ENCODE measurements at regions not wholly inside any gene's neighbourhood (a gene's known extent, or its start where the extent isn't known, plus 50 kb on each side); places are given as distances from the start of the nearest gene placed in this dataset.

- DNase-seq, result no peak
- no peak for ATAC-seq
These were observed 102.7 kb upstream of the MTNR1B start for GRCh38 chr11:92866679-92867282.

GRCh38 chr11:92867913-92868619 lies 101.4 kb upstream of the MTNR1B start:
- ATAC-seq (no peak), DNase-seq (no peak)
- Mint-ChIP-seq H3K4me3 (no peak overlapping the region), H3K4me1 (ENCODE audit: low read depth) (no peaks in the 10 kb centered on the region), H3K36me3 (ENCODE audit: insufficient read depth) (no peaks in the 10 kb centered on the region), H3K9me3 (no peaks in the 10 kb centered on the region), H3K27me3 (ENCODE audit: low read depth) (no peaks in the 10 kb centered on the region)

More at GRCh38 chr11:92866679-92867282, 102.7 kb upstream of the MTNR1B start:
- Mint-ChIP-seq H3K27me3 (ENCODE audit: low read depth) (peaks cover 2% of the 10 kb centered on the region), H3K4me1 (ENCODE audit: low read depth) (no peaks in the 10 kb centered on the region), H3K9me3 (no peaks in the 10 kb centered on the region), H3K36me3 (ENCODE audit: insufficient read depth) (no peaks in the 10 kb centered on the region), H3K4me3 (no peak overlapping the region)

GRCh38 chr11:92869716-92870115 lies 99.7 kb upstream of the MTNR1B start:
- DNase-seq, result no peak
- no peak for ATAC-seq
- Mint-ChIP-seq H3K36me3 (ENCODE audit: insufficient read depth) (no peaks in the 10 kb centered on the region), H3K4me3 (no peak overlapping the region), H3K9me3 (no peaks in the 10 kb centered on the region), H3K27me3 (ENCODE audit: low read depth) (no peaks in the 10 kb centered on the region), H3K4me1 (ENCODE audit: low read depth) (no peaks in the 10 kb centered on the region)

- Mint-ChIP-seq H3K4me3 (no peak overlapping the region), H3K36me3 (ENCODE audit: insufficient read depth) (no peaks in the 10 kb centered on the region), H3K27me3 (ENCODE audit: low read depth) (no peaks in the 10 kb centered on the region), H3K4me1 (ENCODE audit: low read depth) (no peaks in the 10 kb centered on the region), H3K9me3 (no peaks in the 10 kb centered on the region)
- ATAC-seq (no peak), DNase-seq (no peak)
These were observed 99.1 kb upstream of the MTNR1B start for GRCh38 chr11:92870196-92870832.

- Mint-ChIP-seq H3K36me3 (ENCODE audit: insufficient read depth) (no peaks in the 10 kb centered on the region), H3K27me3 (ENCODE audit: low read depth) (peaks cover under 1% of the 10 kb centered on the region), H3K4me1 (ENCODE audit: low read depth) (no peaks in the 10 kb centered on the region), H3K4me3 (no peak overlapping the region), H3K9me3 (no peaks in the 10 kb centered on the region)
- no peak for ATAC-seq
- no peak for DNase-seq
These were observed 95.9 kb upstream of the MTNR1B start for GRCh38 chr11:92873551-92873950.

GRCh38 chr11:92875473-92875872 lies 94.0 kb upstream of the MTNR1B start:
- Mint-ChIP-seq H3K4me3 (no peak overlapping the region), H3K27me3 (ENCODE audit: low read depth) (peaks cover 2% of the 10 kb centered on the region), H3K4me1 (ENCODE audit: low read depth) (no peaks in the 10 kb centered on the region), H3K9me3 (no peaks in the 10 kb centered on the region), H3K36me3 (ENCODE audit: insufficient read depth) (no peaks in the 10 kb centered on the region)
- DNase-seq, result no peak
- ATAC-seq, result no peak

GRCh38 chr11:92879086-92879485 lies 90.4 kb upstream of the MTNR1B start:
- no peak for ATAC-seq
- H3K36me3 Mint-ChIP-seq (ENCODE audit: insufficient read depth), result no peaks in the 10 kb centered on the region
- H3K4me3 Mint-ChIP-seq, result no peak overlapping the region
- no peaks in the 10 kb centered on the region for H3K9me3 Mint-ChIP-seq
- no peak for DNase-seq
- H3K4me1 Mint-ChIP-seq (ENCODE audit: low read depth), result no peaks in the 10 kb centered on the region
- peaks cover 2% of the 10 kb centered on the region for H3K27me3 Mint-ChIP-seq (ENCODE audit: low read depth)

GRCh38 chr11:92880381-92880780 lies 89.1 kb upstream of the MTNR1B start:
- Mint-ChIP-seq H3K27me3 (ENCODE audit: low read depth) (peaks cover 2% of the 10 kb centered on the region), H3K4me3 (no peak overlapping the region), H3K4me1 (ENCODE audit: low read depth) (no peaks in the 10 kb centered on the region), H3K36me3 (ENCODE audit: insufficient read depth) (no peaks in the 10 kb centered on the region), H3K9me3 (no peaks in the 10 kb centered on the region)
- no peak for ATAC-seq
- DNase-seq, result no peak

GRCh38 chr11:92881940-92882450 lies 87.5 kb upstream of the MTNR1B start:
- no peak overlapping the region for H3K4me3 Mint-ChIP-seq

GRCh38 chr11:92882828-92883611 lies 86.4 kb upstream of the MTNR1B start:
- Mint-ChIP-seq H3K36me3 (ENCODE audit: insufficient read depth) (no peaks in the 10 kb centered on the region), H3K4me3 (no peak overlapping the region), H3K9me3 (no peaks in the 10 kb centered on the region), H3K4me1 (ENCODE audit: low read depth) (no peaks in the 10 kb centered on the region), H3K27me3 (ENCODE audit: low read depth) (peaks cover 2% of the 10 kb centered on the region)
- ATAC-seq (no peak), DNase-seq (no peak)

More at GRCh38 chr11:92881940-92882450, 87.5 kb upstream of the MTNR1B start:
- ATAC-seq (no peak), DNase-seq (no peak)
- Mint-ChIP-seq H3K4me1 (ENCODE audit: low read depth) (no peaks in the 10 kb centered on the region), H3K27me3 (ENCODE audit: low read depth) (peaks cover 2% of the 10 kb centered on the region), H3K36me3 (ENCODE audit: insufficient read depth) (no peaks in the 10 kb centered on the region), H3K9me3 (no peaks in the 10 kb centered on the region)

GRCh38 chr11:92885600-92885999 lies 83.9 kb upstream of the MTNR1B start:
- no peaks in the 10 kb centered on the region for H3K4me1 Mint-ChIP-seq (ENCODE audit: low read depth)
- DNase-seq (no peak), ATAC-seq (no peak)
- H3K36me3 Mint-ChIP-seq (ENCODE audit: insufficient read depth), result no peaks in the 10 kb centered on the region
- H3K27me3 Mint-ChIP-seq (ENCODE audit: low read depth), result no peaks in the 10 kb centered on the region
- no peak overlapping the region for H3K4me3 Mint-ChIP-seq
- H3K9me3 Mint-ChIP-seq, result no peaks in the 10 kb centered on the region

GRCh38 chr11:92886243-92886905 lies 83.1 kb upstream of the MTNR1B start:
- H3K4me3 Mint-ChIP-seq, result no peak overlapping the region
- ATAC-seq, result peak in 1 of 2 donors; percentile 18
- DNase-seq, result no peak
- no peaks in the 10 kb centered on the region for H3K27me3 Mint-ChIP-seq (ENCODE audit: low read depth)
- no peaks in the 10 kb centered on the region for H3K4me1 Mint-ChIP-seq (ENCODE audit: low read depth)
- no peaks in the 10 kb centered on the region for H3K9me3 Mint-ChIP-seq
- no peaks in the 10 kb centered on the region for H3K36me3 Mint-ChIP-seq (ENCODE audit: insufficient read depth)

- Mint-ChIP-seq H3K27me3 (ENCODE audit: low read depth) (no peaks in the 10 kb centered on the region), H3K9me3 (no peaks in the 10 kb centered on the region), H3K36me3 (ENCODE audit: insufficient read depth) (no peaks in the 10 kb centered on the region), H3K4me3 (no peak overlapping the region), H3K4me1 (ENCODE audit: low read depth) (no peaks in the 10 kb centered on the region)
- DNase-seq, result no peak
- ATAC-seq, result no peak
These were observed 80.8 kb upstream of the MTNR1B start for GRCh38 chr11:92888696-92889095.

GRCh38 chr11:92890846-92891245 lies 78.6 kb upstream of the MTNR1B start:
- Mint-ChIP-seq H3K4me1 (ENCODE audit: low read depth) (no peaks in the 10 kb centered on the region), H3K27me3 (ENCODE audit: low read depth) (no peaks in the 10 kb centered on the region), H3K9me3 (no peaks in the 10 kb centered on the region), H3K4me3 (no peak overlapping the region), H3K36me3 (ENCODE audit: insufficient read depth) (no peaks in the 10 kb centered on the region)
- no peak for DNase-seq
- ATAC-seq, result no peak

All from activated T-cell treated with anti-CD3 and anti-CD28 coated beads, Interleukin-2, amount 50 U/mL, for 4 hours (primary cell).